HEK293T (cell line): ENCODE measurements at regions not wholly inside any gene's neighbourhood (a gene's known extent, or its start where the extent isn't known, plus 50 kb on each side); places are given as distances from the start of the nearest gene placed in this dataset.

Experiments
- BHLHE40 ChIP-seq: fragments of 450-650 bp; IDR thresholded peaks from 2 replicates; pipeline ENCODE4 v1.6.1; 2016; ENCODE audit warnings: mild to moderate bottlenecking, moderate library complexity, borderline replicate concordance
- FOXA1 ChIP-seq: fragments of 450-650 bp; IDR thresholded peaks from 2 replicates; pipeline ENCODE4 v1.6.1; 2016; ENCODE audit warnings: mild to moderate bottlenecking
- FOXK2 ChIP-seq: fragments of 450-650 bp; IDR thresholded peaks from 2 replicates; pipeline ENCODE4 v1.6.1; 2016; ENCODE audit warnings: mild to moderate bottlenecking
- FOXM1 ChIP-seq: fragments of 450-650 bp; IDR thresholded peaks from 2 replicates; pipeline ENCODE4 v1.6.1; 2017; ENCODE audit warnings: mild to moderate bottlenecking, borderline replicate concordance
- HDGF ChIP-seq: fragments of 450-650 bp; IDR thresholded peaks from 2 replicates; pipeline ENCODE4 v1.6.1; 2017; ENCODE audit warnings: antibody characterized with exemption, borderline replicate concordance
- L3MBTL2 ChIP-seq: fragments of 450-650 bp; conservative IDR thresholded peaks from 2 replicates; pipeline ENCODE4 v1.6.1; 2016; ENCODE audit warnings: mild to moderate bottlenecking
- NFRKB ChIP-seq: fragments of 450-650 bp; IDR thresholded peaks from 2 replicates; pipeline ENCODE4 v1.6.1; 2016; ENCODE audit warnings: mild to moderate bottlenecking, moderate library complexity
- SP1 ChIP-seq: fragments of 450-650 bp; IDR thresholded peaks from 2 replicates; pipeline ENCODE4 v1.6.1; 2017
- TARDBP ChIP-seq: fragments of 450-650 bp; IDR thresholded peaks from 2 replicates; pipeline ENCODE4 v1.6.1; 2016
- ZNF384 ChIP-seq: fragments of 450-650 bp; IDR thresholded peaks from 2 replicates; pipeline ENCODE4 v1.6.1; 2016

DNA sequence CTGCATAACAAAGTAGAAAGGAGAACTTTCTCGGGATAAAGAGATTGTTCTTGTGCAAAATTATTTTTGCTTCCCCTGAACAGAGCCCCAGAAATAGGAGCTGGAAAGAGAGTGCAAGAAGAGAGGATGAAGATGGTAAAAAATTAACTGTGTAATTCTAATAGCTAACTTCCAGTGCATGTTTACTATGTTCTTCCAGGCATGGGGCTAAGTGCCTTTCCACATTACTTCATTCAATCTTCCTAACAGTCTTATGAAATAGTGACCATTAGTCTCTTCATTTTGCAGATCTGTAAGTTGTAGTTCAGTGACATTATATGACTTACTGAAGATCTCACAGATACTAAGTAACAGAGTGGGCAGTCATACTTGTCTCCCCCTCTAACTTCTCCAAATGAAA, 61.1 kb upstream of the KLHL13 start:
- TF ChIP-seq SP1 (no peak), ZNF384 (no peak), FOXA1 (no peak), TARDBP (no peak), NFRKB (no peak), FOXK2 (no peak), FOXM1 (no peak), HDGF (no peak), BHLHE40 (no peak), L3MBTL2 (no peak)
